Activated T-cell treated with anti-CD3 and anti-CD28 coated beads for 24 hours (primary cell): ENCODE measurements at regions not wholly inside any gene's neighbourhood (a gene's known extent, or its start where the extent isn't known, plus 50 kb on each side); places are given as distances from the start of the nearest gene placed in this dataset.
"Not testable (repeated sequence)": the region's sequence is repeated elsewhere in the genome, so short reads cannot be mapped to it uniquely, and the experiment has no call there.

Experiments used
- DNase-seq: peaks from one replicate; pipeline ENCODE4 v3.0.0-alpha.2; 2020; ENCODE audit warnings: low read depth

DNA sequence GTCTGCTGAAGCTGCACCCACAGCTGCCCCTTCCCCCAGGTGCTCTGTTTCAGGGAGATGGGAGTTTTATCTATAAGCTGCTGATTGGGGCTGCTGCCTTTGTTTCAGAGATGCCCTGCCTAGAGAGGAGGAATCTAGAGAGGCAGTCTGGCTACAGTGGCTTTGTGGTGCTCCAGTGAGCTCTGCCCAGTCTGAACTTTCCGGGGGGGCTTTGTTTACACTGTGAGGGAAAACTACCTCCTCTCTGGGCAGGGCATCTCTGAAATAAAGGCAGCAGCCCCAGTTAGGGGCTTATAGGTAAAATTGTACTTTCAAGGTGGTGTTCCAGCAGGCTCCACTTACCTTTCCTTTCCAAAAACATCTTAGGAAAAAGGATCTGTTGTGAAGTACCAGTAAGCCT is 242.2 kb downstream of the SPRY1 start:
- no peak for DNase-seq

GRCh38 chr4:123640271-123640670 is 243.7 kb downstream of the SPRY1 start:
- DNase-seq, result no peak

DNA sequence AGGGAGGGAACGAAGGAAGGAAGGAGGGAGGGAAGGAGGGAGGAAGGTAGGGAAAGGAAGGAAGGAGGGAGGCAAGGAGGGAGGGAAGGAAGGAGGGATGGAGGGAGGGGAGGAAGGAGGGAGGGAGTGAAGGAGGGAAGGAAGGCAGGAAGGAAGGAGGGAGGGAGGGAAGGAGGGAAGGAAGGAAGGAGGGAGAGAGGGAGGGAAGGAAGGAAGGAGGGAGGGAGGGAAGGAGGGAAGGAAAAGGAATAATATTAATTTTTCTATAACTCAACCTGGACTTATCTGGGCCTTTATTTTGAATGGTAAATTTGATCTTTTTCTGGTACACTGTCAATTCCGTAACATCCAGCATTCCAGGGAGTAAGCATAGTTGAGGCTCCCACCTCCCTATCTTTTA is 244.2 kb downstream of the SPRY1 start:
- no peak for DNase-seq

- no peak for DNase-seq
Observed at GRCh38 chr4:123643691-123644090, 247.1 kb downstream of the SPRY1 start.

GRCh38 chr4:123649250-123649644 is 252.7 kb downstream of the SPRY1 start:
- DNase-seq, result no peak

- DNase-seq, result no peak
Observed at GRCh38 chr4:123649645-123650391, 253.2 kb downstream of the SPRY1 start.

DNA sequence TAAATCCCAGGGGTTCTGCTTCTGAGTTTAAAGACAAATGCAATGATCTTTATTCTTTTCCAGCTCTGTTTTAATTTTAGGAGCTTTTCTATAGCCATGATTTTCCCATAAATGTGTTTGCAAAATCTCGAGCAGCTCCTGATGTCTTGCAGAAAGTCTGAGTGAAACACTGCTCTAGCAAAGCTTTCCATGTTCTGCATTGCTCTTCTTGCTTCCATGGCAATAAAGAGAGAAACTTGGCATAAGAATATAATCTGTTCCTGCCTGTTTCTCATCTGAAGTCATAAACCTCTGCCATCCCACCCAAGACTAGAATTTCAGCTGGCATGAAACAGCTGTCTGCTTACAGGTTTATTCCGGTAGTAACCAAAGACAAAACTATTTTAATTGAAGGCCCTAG is 254.5 kb downstream of the SPRY1 start:
- DNase-seq, result no peak

DNA sequence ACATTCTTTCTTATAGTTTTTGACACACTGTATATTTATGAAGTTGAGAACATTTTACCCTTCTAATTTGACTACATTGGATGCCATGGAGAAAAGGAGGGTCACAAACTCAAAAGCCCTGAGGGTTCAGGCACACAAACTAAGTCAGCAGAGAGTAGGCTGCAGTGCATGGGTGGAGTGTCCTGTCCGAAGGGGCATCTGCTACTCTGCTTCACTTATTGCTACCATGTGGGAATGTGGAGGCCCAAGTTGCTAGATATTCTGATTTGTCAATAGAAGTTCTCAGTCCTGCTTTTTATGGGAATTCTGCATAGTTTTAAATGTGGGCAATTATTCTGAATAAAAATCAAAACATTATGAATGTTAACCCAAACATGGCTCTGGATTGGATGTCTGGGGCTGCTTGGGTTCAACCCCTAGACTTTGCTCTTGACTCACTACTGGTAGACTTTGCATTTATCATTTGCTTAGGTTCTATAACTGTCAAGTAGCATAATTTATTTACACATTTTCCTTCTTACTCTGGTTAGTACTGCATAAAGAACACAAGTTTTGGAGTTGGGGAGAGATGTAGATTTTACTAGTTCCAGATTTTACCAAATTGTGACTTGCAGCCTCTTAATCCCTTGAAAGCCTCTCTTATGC is 255.1 kb downstream of the SPRY1 start:
- DNase-seq, result no peak

DNA sequence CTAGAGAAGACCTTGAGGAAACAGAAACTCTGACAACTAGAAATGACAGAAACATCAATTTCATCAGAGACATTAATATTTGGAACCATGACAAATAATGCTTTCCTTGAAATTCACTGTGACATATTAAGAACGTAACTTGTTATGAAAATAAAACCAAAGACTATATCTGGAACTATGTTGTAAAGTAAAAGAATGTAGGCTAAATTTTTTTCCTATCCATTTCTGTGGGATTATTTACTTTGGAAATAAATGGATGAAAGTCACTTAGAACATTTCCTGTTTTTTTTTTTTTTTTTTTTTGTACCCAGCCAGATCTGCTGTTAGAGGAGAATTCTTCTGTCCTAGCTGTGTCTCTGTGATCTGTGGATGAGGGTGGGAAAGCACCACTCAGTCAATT is 255.9 kb downstream of the SPRY1 start:
- no peak for DNase-seq

GRCh38 chr4:123653236-123653635 is 256.6 kb downstream of the SPRY1 start:
- DNase-seq, result no peak

DNA sequence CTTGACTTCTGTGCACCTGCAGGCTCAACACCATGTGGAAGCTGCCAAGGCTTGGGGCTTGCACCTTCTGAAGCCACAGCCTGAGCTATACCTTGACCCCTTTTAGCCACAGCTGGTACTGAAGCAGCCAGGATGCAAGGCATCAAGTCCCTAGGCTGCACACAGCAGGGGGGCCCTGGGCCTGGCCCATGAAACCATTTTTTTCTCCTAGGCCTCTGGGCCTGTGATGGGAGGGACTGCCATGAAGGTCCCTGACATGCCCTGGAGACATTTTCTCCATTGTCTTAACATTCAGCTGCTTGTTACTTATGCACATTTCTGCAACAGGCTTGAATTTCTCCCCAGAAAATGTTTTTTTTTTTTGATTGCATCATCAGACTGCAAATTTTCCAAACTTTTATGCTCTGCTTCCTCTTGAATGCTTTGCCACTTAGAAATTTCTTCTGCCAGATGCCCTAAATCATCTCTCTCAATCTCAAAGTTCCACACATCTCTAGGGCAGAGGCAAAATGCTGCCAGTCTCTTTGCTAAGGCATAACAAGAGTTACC is 260.2 kb downstream of the SPRY1 start:
- not testable (repeated sequence) for DNase-seq

DNA sequence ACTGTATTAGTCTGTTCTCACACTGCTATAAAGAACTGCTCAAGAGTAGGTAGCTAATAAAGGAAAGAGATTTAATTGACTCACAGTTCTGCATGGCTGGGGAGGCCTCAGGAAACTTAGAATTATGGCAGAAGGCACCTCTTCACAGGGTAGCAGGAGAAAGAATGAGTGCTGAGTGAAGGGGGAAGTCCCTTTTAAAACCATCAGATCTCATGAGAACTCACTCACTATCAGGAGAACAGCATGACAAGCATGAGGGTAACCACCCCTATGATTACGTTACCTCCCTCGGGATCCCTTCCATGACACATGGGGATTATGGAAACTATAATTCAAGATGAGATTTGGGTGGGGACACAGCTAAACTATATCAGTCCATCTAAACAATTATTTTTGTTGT is 261.0 kb downstream of the SPRY1 start:
- not testable (repeated sequence) for DNase-seq

DNA sequence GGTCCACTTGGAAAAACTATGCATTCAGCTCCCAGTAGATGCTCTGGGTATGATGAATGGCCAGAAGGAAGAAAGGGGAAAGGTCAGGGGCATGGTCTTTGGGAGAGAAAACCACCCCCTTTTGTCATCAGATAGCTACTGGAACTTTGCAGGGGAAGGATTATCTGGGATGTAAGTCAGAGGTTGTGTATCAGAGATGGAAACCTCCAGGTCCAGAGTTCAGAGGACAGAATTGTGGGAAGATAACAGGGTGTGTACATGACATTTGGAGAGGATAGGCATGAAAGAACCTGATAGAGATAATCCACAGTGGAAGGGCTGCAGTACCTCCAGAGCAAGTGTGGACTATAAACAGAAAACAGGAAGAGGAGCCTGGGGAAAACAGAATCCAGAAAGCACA is 262.7 kb downstream of the SPRY1 start:
- no peak for DNase-seq

- DNase-seq, result no peak
Observed at GRCh38 chr4:123659730-123660129, 263.1 kb downstream of the SPRY1 start.

DNA sequence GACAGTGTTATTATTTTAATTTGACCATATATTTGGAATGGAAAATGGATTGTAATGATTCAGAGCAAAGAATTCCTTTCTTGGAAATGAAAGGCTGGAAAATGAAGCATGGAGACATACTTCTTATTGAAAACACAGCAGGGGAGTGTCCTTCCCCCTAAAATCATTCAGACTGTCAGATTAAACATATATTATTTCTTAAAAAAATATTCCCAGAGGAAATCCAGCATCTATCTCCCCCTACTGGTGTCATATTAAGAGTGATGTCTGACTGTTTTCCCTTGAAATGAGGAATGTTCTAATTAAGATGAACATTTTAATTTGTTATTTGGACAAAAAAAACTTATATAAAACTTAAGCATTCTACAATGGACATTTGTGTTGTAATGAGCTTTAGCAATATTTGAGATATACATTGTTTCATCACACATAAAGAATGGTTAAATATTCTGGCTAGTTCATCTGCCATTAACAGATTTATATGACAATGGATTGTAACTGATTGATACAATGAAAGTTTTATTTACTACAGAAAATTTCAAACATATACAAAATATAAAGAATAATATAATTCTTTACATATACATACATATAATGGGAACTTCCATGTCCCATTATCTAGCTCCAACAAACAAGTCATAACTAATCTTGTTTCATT is 264.6 kb downstream of the SPRY1 start:
- DNase-seq, result no peak

GRCh38 chr4:123662827-123663226 is 266.2 kb downstream of the SPRY1 start:
- no peak for DNase-seq

DNA sequence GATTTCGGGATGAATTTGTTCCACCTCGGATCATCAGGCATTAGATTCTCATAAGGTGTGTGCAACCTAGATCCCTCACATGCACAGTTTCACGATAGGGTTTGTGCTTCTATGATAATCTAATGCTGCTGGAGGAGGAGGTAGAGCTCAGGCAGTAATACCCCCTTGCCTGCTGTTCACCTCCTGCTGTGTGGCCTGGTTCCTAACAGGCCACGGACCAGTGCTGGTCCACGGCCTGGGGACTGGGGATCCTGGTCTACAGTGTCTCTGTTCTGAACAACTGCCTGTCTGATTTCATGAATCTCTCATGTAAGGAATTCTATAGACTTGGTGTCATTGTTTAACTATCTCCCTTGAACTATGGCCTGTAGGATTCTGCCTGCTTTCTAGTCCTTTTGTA is 269.9 kb downstream of the SPRY1 start:
- DNase-seq, result no peak

DNA sequence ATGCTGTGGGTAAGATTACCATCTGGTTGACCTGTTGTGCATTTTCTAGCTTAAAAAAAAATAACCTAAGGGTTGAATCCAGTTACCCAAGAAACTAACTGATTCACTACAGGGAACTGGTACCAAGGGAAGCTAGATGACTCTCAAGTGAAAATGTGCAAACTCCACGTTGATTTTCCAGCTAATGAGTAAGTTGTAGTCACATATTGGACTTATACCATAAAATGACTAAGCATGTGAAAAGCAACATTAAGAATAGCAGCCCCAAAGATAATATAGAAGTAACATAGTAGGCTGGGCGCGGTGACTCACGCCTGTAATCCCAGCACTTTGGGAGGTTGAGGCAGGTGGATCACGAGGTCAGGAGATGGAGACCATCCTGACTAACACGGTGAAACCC is 270.9 kb downstream of the SPRY1 start:
- no peak for DNase-seq

DNA sequence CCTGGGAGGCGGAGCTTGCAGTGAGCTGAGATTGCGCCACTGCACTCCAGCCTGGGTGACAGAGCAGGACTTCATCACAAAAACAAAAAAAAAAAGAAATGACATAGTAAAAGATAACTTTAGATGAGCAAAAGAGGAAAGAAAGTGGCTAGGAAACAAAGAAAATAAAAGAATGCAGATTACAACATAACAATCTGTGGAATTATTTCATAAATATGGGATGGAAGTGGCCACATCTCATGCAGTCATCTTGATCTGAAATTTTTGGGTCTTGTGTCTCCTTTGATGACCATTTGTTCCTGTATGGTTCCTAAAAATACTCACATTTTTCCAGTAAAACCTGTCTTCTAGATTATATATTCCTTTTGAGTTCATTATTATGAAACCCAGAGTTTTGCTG is 271.4 kb downstream of the SPRY1 start:
- DNase-seq, result no peak

DNA sequence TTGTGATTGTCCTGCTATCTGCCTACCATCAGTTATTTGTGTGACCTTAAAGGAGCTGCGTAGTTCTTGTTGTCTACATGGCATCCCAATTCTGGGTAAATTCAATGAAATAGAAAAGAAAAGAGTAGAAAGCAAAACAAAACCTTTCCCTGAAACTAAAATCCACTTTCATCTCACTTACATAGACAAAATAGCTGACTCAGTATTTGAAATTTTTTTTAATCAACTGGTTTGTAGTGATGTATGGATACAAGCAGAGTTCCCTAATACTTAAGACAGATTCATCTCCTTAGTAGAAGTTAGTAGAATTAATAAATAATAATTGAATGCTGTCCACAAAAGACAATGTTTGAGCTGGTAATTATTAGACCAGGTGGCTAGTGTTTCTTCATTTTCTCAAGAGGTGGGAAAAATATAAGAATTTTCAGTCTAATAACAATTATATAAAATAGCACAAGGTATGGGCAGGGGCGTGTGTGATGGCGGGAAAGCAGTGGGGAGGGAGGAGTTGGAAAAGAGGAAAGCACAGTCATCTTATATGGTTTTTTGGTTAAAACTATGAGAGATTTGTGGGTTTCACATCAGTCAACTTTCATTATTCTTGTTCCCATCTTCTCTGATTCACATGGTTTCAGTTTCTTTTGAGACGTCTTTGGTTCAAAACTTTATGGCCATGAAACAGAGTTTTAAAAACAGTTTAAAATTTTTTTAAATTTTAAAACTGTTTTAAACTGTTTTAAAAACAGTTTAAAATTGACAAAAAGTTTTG is 275.2 kb downstream of the SPRY1 start:
- DNase-seq, result no peak

- no peak for DNase-seq
Observed at GRCh38 chr4:123672987-123673386, 276.4 kb downstream of the SPRY1 start.

GRCh38 chr4:123673971-123674370 is 277.4 kb downstream of the SPRY1 start:
- no peak for DNase-seq
